ENCODE measurements at regions not wholly inside any gene's neighbourhood (a gene's known extent, or its start where the extent isn't known, plus 50 kb on each side); places are given as distances from the start of the nearest gene placed in this dataset.

DNA sequence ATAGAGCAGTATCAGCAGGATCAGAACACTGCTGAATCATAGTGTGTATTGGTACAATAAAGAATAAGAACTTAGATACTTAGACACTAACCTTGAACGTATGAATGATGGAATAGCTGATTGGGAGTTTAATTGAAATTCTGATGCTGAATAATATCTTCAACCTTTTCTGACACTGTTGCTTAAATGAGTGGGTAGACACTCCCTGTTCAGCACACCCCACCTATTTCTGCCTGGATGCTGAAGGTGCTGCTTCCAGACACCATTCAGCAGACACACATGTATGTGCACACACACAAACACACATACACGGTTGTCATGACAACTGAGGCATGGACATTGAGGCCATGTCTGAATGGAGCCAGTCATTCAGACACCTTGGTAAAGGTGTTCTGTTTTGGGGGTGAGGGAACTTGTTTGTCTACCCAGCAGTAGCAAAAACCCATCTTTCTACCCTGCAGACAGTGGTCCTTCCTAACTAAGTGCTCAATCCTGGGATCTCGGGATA, 54.3 kb downstream of the TMEM215 start:
- no peak for DNase-seq

DNA sequence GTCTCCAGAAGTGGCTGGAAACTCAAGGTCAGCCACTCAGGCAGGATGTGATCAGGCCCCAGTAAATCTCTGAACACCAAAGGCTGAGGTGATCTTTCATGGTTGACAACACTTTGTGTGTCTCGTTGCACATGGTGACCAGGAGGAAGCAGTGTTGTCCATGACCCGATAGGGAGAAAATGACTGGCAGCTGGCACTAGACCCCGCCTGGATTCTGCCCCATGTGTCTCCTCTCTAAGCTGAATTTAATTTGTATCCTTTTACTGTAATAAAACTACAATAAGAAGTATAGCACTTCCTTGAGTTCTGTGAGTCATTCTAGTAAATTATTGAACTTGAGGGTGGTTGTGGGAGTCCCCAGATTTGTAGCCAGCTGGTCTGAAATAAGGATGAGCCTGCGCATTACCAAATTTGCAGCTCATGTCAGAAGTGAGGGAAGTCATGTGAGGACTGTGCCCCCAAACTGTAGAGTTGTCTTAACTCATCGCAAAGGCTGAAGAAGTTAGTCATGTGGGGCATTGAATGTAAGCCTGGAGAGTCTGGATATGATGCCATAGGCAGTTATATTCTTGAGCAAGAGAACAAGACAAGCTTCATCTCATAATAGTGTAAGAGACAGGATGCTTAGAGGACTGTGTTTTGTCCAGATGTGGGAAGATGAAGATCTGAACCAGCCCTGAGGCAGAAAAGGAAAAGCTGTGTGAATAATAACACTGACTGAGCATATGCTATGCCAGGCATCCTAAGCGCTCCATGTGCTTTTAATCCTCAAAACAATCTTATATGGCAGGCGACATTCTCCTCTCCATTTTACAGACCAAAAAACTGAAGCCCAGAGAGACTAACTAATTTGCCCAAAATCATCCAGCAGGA, 55.9 kb downstream of the TMEM215 start:
- no peak for DNase-seq

DNA sequence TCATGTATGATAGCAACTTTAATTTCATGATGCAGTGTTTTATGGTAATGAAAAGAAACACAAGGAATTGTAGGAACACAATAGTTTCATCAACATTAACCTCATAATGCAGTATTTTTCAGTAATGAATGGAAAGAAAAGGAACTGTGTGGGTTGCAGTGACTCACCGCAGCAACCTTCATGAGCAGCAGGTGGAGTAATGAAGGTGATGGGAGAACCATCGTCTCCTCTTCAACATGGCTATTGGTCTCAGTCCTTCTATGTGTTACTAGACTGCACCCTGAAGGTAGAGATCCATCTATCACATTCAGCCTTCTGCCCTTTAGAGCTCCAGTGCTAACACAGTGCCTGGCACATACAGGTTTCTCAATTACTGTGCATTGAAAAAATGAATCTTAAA, 58.0 kb downstream of the TMEM215 start:
- DNase-seq, result no peak

DNA sequence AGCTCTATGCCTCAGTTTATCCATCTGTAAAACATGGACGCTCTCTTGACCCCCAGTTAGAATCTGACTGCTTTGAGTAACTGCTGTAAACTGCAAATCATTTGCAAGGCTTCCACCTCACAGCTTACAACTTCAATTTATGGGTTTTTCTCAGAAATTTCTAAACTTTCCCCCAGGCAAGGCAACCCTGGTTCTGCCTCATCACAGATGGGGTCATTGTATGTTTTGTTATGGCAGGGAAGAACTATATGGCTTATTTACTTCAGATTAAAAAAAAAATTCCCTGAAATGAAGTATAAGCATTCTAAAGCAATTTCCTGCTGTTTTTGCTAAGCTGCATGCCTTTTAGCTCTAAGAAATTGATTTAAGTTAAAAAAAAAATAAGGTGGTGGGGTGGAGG, 60.0 kb downstream of the TMEM215 start:
- no peak for DNase-seq

DNA sequence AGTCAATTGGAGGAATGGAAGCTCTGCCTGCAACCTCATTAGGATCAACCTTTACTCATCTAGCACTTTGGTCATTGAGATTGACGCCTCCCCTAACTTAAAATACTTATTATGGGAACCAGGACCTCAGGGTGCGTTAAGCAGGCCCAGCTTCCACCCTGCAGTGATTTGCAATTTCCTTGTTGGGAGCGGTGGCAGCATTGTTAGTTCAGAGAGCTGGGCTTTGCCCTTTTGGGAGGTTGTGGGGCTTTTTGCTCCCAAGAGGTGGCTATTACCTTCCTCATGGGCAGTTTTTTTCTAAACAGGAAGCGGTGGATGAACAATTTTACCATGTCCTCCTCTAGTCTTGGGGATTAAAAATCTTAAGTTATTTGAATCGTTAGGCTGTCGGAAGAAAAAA, 60.9 kb downstream of the TMEM215 start:
- no peak for DNase-seq

DNA sequence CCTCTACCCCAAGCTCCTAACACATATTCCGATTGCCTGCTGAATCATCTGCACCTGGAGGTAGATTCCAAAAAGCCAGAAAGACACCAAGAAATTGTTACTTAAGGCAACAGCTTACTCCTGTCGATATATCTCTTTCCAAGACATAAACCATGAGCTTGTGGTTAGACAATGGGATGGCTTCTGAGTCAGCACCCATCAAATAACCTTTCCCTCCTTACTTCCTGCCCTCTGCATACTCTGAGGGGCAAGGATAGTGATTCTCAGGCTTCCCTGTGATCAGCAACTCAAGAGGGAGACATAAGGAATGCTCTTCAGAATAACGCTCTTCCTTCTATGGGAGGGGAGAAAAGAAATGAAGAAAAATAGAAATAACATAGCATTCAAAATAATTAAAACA, 70.9 kb downstream of the TMEM215 start:
- DNase-seq, result no peak

DNA sequence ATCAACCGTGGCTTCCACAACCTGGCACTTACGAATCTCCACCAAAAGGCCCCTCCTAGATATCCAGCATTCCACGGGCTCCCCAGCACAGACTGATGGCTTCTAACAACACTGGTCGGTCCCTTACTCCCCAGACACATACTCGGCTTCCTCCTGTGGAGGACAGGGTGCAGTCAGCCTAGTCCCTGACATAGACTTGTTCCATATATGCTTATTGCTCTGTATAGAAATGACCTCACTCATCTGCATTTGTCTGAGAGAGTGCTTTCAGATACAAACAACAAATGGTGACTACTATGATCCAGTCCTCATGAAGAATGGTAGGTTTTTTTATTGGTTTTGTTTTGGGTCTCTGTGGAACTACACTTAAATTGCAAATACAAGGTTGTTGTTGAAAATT, 72.4 kb downstream of the TMEM215 start:
- no peak for DNase-seq

DNA sequence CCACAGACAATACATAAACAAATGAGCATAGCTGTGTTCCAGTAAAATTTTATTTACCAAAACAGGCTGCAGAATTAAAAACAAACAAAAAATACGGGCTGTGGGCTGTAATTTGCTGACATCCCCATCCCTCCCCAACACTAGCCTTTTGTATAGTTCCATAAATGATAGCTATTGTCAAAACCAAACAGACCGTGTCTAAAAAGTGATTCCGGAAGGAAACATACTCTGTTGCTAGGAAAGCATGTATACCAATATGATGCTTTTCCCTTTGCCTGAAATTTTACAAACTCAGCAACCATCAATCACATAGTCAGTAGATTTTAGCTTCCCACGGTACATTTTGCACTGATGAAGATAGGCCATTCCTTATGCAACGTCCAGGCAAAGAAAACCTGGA, 80.0 kb downstream of the TMEM215 start:
- DNase-seq, result peak in 1 of 2 experiments; percentile 22

DNA sequence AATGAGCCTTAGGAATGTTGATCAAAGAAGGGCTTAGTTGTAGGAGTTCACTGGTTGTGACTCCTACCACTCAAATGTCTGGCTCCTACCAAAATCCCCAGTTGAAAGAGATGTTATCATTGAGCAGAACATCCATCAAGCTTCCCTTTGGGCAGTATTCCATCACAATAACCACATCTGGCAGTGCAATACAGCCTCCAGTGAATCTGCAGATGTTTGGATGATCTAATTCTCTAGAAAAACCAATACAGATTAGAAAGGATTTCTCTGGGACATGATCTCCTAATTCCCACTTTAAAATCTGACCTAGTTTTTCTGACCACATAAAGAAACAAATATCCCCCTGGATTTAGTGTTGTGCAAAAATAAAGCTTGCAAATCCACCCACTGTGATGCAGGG, 81.6 kb downstream of the TMEM215 start:
- DNase-seq, result no peak

DNA sequence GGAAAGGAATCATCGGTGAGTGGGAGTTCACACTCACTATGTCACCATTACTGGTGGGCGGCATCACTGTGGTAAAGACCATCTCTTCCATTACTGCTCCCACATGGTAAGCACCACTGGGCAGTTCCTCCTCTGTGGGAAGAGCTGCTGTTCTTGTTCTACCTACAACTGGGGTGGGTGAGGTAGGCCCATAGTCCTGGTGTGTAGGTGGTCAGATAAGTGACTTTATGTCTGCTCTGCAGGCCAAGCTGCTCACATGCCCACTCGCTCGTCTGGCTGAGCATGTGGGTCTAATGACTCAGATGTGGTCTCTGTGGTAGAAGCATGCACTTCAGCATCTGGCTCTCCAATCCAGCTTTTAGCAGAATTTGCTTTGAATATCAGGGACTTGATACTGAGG, 82.9 kb downstream of the TMEM215 start:
- no peak for DNase-seq

DNA sequence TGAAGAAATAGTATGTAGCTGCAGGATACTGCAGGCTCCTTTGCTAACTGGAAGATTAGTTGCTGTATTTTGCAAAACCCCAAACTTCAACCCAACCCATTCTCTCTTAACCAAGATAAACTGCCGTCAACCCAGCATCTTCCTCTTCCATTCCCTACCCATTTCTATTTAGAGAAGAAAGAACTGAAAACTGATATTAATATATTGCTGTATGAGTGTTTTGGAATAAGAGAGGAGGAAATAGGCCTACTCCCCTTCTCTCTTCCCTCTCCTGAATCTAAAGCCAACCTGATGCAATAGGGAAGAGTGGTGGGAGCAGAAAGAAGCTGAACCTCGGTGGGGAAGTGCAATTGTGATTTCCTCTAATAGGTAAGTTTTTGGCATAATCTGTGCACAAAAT, 83.7 kb downstream of the TMEM215 start:
- no peak for DNase-seq

DNA sequence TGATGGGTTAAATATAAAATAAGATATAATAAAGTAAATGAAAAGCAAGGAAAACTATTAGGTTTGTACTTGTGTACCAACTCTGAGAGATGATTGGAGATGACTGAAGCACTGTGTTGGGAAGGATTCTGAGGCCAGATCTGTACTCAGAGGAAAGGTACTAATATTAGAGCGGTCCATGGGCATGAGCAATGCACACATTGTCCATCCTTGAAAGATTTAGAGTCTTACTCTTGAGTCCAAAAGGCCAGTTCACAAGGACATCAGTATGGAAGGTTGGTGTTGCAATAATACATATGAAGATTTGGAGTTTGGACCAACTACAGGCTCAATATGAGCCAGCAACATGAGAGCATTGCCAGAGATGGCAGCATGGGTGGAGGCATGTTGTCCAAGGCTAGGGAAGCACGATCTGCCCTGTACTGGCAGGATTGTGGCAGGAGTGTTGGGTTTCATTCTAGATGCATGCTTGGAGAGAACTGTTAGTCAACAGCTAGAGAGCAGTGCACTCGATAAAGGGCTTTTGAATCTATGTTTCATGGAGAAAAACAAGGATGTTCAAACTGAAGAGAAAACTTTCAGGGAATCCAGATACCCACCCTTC, 84.4 kb downstream of the TMEM215 start:
- DNase-seq, result no peak

DNA sequence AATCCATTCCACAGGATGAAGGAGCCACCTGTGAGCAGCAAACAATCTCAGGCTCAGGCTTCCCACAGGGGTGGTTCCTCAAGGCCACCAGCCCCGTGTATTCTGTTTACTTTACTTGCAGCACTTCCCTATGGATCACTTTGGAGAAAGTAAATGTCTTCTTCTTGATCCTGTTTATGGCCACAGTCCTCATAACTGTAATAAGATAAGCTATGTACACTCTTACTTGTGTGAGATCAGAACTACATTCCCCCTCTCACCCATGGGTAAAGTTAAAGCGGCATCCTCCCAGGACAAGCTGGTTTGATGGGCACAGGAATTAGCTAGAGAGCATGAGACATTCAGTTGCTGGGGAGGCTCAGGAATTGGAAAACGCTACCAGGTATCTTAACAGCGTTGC, 86.1 kb downstream of the TMEM215 start:
- no peak for DNase-seq

DNA sequence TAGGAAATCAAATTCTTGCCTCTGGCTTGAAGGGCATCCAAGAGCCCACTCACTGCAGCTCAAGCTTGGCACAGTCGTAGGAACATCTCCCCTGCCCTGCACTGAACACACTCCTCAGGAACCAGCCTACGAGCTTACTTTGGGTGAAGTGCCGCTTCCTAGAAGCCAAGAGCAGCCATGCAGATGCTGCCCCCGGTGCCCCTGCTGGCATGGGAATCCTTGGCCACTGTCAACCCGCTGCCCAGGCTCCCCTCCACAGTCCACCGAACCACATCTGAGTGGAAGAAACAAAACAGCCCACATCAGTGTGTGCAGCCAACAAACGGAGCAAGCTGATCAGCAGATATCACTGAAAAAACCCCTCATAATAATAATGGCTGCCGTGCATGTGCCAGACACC, 89.8 kb downstream of the TMEM215 start:
- no peak for DNase-seq

DNA sequence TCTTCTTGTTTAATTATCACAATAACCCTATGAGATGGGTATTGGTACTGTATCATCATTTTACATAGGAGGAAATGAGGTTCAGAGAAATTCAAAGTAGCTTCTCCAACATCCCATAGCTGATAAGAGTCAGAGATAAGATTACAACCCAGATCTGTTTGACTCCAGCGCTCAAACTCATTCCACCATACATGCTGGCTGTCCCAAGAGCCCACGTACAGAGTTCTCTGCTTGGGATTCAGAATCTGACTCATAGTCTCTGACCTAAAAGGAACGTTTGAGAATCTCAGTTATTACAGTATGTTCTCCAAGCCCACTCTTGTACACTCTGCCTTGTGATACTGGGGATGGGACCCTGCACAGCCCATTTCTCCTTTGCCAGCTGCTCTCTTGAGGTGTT, 90.2 kb downstream of the TMEM215 start:
- no peak for DNase-seq

DNA sequence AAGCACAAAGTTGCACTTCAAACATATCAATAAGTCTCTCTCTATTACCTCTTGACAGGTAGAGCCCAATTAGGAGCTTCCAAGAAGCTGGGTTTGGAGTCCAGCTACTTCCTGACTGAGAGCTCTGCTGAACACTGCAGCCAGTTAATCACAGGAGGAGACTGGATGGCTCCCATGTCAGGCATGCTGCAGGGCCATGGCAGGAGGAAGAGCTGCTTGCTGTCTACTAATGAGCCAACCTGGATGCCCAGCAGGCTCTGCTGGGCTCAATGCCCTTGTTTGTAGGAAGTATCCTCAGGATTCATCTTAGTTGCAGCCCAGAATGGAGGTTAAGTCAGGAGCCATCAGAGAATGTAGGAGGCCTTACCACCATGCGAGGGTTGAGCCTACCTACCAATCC, 91.9 kb downstream of the TMEM215 start:
- DNase-seq, result no peak

DNA sequence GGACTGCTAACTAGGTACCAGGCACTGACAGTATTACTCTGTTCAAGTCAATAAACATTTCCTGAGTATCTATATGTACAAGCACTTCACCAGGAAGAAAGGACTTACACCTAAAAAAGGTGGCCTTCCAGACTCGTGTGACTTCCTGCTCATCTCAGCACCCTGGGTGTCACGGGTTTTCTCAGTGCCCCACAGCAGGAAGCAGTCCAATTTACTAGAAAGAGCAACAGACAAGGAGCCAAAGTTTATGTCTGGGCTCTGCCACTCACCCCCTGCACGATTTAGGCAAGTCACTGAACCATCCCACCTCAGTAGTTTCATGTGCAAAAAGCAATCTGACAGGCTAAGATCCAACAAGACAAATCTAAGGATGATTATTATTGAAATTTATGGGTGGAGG, 92.4 kb downstream of the TMEM215 start:
- no peak for DNase-seq

DNA sequence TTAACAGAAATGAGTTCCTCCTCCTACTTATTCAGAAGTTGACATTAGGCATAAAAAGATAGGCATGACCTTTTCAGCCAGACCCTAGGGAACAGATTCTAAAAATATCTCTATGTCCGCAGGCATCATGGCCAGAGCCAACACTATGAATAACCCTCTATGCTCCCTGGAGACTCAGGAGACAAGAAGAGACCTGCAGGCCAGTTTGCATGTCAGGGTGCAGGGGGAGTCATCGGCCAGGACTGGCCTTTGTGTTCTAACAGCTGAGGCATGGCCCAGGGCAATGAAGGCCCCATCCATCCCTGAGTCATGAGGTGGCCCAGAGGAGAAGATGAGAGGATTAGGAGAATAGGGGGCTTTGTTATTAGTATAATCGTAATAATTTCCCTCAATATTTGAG, 93.8 kb downstream of the TMEM215 start:
- DNase-seq, result no peak

DNA sequence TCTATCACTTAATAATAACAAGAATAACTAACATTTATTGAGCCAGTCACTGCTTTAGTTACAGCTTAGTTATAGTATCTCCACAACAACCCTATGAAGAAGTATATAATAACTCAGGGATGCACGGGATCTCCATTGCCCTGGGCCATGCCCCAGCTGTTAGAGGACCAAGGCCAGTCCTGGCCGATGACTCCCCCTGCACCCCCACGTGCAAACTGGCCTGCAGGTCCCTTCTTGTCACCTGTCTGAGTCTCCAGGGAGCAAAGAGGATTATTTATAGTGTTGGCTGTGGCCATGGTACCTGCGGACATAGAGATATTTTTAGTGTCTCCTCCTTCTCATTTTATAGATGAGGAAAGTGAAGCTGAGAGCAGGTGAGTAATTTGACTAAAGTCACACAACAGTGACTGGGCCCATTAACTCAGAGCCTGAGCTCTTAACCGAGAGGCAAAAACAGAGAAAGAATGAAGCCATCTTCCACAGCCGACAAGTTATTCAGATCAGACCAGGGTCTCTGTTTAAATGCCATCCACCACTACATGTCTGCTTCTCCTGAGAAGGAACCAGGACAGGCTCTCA, 94.4 kb downstream of the TMEM215 start:
- no peak for DNase-seq

DNA sequence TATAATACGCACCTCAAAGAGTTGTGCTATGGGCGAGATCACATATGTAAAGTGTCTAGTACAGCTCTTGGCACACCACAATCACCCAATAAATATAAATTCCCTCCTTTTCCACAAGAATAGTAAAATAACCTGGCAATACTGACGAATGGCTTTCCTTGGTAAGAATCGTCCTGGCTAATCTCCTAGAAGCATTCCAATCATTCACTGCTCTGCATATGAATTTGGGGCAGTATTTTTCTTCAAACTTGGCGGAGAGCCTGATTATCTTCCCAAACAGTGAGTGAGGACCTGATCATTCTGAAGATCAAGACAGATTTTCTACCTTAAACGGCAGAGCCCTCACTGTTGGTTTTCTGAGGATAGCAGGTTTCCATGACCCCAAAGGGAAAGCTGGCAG, 96.0 kb downstream of the TMEM215 start:
- no peak for DNase-seq

DNA sequence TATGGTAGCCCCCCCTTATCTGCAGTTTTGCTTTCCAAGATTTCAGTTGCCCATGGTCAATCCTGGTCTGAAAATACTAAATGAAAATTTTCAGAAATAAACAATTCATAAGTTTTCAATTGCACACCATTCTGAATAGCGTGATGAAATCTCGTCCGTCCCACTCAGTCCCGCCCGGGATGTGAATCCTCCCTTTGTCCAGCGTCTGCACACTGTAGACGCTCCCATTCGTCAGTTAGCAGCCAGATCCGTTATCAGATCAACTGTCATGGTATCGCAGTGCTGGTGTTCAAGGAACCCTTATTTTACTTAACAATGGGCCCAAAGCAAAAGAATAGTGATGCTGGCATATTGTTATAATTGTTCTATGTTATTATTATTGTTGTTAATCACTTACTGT, 98.6 kb downstream of the TMEM215 start:
- DNase-seq, result no peak

DNA sequence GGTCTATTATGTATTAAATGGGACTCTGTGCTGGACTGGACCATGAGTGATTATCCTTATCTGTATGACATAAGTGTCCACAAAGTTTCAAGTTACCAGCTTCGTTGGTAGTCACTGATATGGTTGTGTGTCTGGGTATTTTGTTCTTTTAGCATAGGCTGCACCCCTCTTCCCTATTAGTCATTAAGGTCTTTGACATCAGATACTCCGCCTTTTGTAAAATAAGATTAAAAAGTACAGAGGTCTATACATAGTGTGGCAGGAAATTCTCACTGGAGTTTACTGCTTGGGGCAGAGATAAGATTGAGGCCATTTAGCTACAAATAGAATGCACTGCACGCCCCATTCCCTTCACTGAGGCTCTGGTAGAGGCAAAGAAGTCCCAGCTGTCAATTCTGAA, 99.4 kb downstream of the TMEM215 start:
- no peak for DNase-seq

DNA sequence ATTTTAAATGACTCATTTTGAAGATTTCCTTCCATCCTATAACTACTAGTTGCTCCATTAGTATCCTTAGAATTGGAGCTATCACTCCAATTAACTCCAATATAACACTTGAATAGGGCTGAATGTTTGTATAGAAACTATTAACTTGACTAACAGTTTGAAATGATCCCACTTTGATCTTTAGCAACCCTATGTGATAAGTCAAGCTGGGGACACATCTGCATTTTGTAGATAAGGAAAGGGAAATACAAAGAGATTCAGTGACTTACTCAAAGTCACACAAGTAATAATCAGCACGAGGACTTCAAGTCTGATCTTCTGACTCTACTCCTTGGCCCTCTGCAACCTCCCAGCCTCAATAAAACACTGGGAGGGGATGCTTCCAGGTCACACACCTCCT, 101.1 kb downstream of the TMEM215 start:
- no peak for DNase-seq

DNA sequence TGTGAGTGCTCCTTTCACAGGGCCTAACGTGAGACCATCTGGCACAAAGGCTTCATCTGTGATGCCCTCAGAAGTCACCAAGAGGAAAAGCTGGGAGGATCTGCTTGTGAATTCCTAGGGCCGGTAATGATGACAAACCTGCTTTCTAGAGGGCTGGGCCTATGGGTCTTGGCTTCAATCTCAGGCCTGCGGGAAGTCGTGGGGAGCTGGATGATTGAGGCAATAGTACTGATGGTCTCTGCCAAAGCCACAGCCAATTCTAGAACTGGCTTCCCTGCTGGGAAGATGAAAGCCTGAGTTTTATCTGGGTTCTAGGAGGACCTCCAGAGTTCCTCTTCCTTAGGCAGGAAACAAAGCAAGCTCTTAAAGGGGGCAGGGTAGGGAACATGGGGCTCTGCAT, 102.7 kb downstream of the TMEM215 start:
- no peak for DNase-seq

Measured in NCI-H2081 (cell line).